A549 (cell line): ENCODE measurements at regions not wholly inside any gene's neighbourhood (a gene's known extent, or its start where the extent isn't known, plus 50 kb on each side); places are given as distances from the start of the nearest gene placed in this dataset.
A peak's percentile ranks its signal among the peaks of the same experiment; 100 is the strongest.

Source experiments
- ATAC-seq, 2 experiments: fragments of 200-7000 bp in 1 of 2; fragments of >200 bp in 1 of 2; cut with Nextera tagmentation in 1 of 2; cut with Tn5 transposase in 1 of 2; 3 replicates each; pipeline versions ENCODE4 v1.8.0 to v1.9.1; 2018 to 2020; ENCODE audit warnings: mild to moderate bottlenecking in 1 of 2, moderate library complexity in 1 of 2
- CTCF ChIA-PET: fragments of 300-600 bp; sonication (Branson Sonifier 250); formaldehyde crosslinking; extraction: SDS; loops from one replicate; lab custom pipeline; 2021; ENCODE audit warnings: antibody characterized with exemption, inconsistent platforms; lab: Yijun Ruan, JAX
- POLR2A ChIA-PET: fragments of 350-600 bp; formaldehyde crosslinking; extraction: SDS; loops from one replicate; lab custom pipeline; 2021; ENCODE audit warnings: antibody characterized with exemption, inconsistent platforms; lab: Yijun Ruan, JAX
- DNase-seq, 2 experiments: peaks; one replicate each; pipeline versions ENCODE4 v3.0.0 to v3.0.0-alpha.2; 2011 to 2016; ENCODE audit warnings: low read depth in 1 of 2, low spot score in 1 of 2
- FAIRE-seq: peaks from 2 replicates; lab custom pipeline; 2011; peaks lifted over from hg19 to GRCh38; lab: Jason Lieb, UNC
- H3K27ac ChIP-seq, 2 experiments: fragments of >200 bp; sonication (Bioruptor Twin); formaldehyde crosslinking; 3 replicates each; pipeline ENCODE4 v1.5.1; 2016 to 2017
- H3K4me1 ChIP-seq: fragments of >200 bp; sonication (Bioruptor Twin); formaldehyde crosslinking; 3 replicates; pipeline ENCODE4 v1.6.1; 2016
- H3K4me2 ChIP-seq: fragments of >200 bp; sonication (Bioruptor Twin); formaldehyde crosslinking; 3 replicates; pipeline ENCODE4 v1.6.1; 2016
- H3K4me3 ChIP-seq: fragments of >200 bp; sonication (Bioruptor Twin); formaldehyde crosslinking; 3 replicates; pipeline ENCODE4 v1.5.1; 2016
- H3K9me3 ChIP-seq: fragments of >200 bp; sonication (Bioruptor Twin); formaldehyde crosslinking; 3 replicates; pipeline ENCODE4 v1.6.1; 2016
- CEBPB ChIP-seq, 2 experiments: fragments of >200 bp in 1 of 2; sonication (Bioruptor Twin) in 1 of 2; formaldehyde crosslinking in 1 of 2; IDR thresholded peaks; 2 replicates each; pipeline ENCODE4 v1.6.1; 2012 to 2016
- EHMT2 ChIP-seq: fragments of 200-600 bp; sonication (generic); IDR thresholded peaks from 2 replicates; pipeline ENCODE4 v1.6.1; 2016; ENCODE audit warnings: antibody characterized with exemption, low read depth, mild to moderate bottlenecking, moderate library complexity
- FOSB ChIP-seq: fragments of 250-450 bp; sonication (Bioruptor Pico); IDR thresholded peaks from 2 replicates; pipeline ENCODE4 v1.5.0; 2020; ENCODE audit warnings: mild to moderate bottlenecking, moderate library complexity
- FOXS1 ChIP-seq: fragments of 250-450 bp; sonication (Bioruptor Pico); IDR thresholded peaks from 2 replicates; pipeline ENCODE4 v1.5.0; 2020; ENCODE audit warnings: mild to moderate bottlenecking, moderate library complexity
- HDAC2 ChIP-seq: fragments of 200-600 bp; sonication (generic); IDR thresholded peaks from 2 replicates; pipeline ENCODE4 v1.6.1; 2016
- HOXA7 ChIP-seq: fragments of 250-450 bp; sonication (Bioruptor Pico); IDR thresholded peaks from 2 replicates; pipeline ENCODE4 v1.5.0; 2020; ENCODE audit warnings: mild to moderate bottlenecking, moderate library complexity
- JUNB ChIP-seq: fragments of >200 bp; sonication (Bioruptor Twin); formaldehyde crosslinking; IDR thresholded peaks from 2 replicates; pipeline ENCODE4 v1.6.1; 2016
- KDM1A ChIP-seq: fragments of 200-600 bp; sonication (generic); IDR thresholded peaks from 2 replicates; pipeline ENCODE4 v1.6.1; 2016; ENCODE audit warnings: low read depth, mild to moderate bottlenecking
- MAFK ChIP-seq: fragments of 450-650 bp; IDR thresholded peaks from 2 replicates; pipeline ENCODE4 v1.6.1; 2014; ENCODE audit not compliant: partially characterized antibody
- MYC ChIP-seq: IDR thresholded peaks from 2 replicates; pipeline ENCODE4 v1.6.1; 2012; ENCODE audit warnings: mild to moderate bottlenecking, inconsistent platforms, low read length, improper control_type of control experiment, borderline replicate concordance
- RCOR1 ChIP-seq: fragments of 150-350 bp; IDR thresholded peaks from 2 replicates; pipeline ENCODE4 v1.6.1; 2014; ENCODE audit warnings: antibody characterized with exemption, low read length, low read depth
- SMC3 ChIP-seq: fragments of >200 bp; sonication (Bioruptor Twin); formaldehyde crosslinking; IDR thresholded peaks from 3 replicates; pipeline ENCODE4 v1.6.1; 2018; ENCODE audit warnings: inconsistent platforms
- SREBF2 ChIP-seq: fragments of 450-650 bp; IDR thresholded peaks from 2 replicates; pipeline ENCODE4 v1.6.1; 2014; ENCODE audit warnings: mild to moderate bottlenecking, moderate library complexity
- ZNF302 ChIP-seq: fragments of 250-450 bp; sonication (Bioruptor Pico); IDR thresholded peaks from 2 replicates; pipeline ENCODE4 v1.9.0; 2021; ENCODE audit warnings: inconsistent platforms, mild to moderate bottlenecking, moderate library complexity
- WGBS: methylation state at CpG from one replicate; pipeline ENCODE4 v1.1.6; 2017; ENCODE audit errors: missing lambda C conversion rate; 5-methylcytosine and 5-hydroxymethylcytosine counted together
- TF ChIP-seq, protein P1 (sequence below): fragments of >200 bp; sonication (Bioruptor Twin); formaldehyde crosslinking; IDR thresholded peaks from 3 replicates; pipeline ENCODE4 v1.5.1; 2016
- TF ChIP-seq, protein P2 (sequence below): IDR thresholded peaks from 2 replicates; pipeline ENCODE4 v1.6.1; 2012
- TF ChIP-seq, protein P3 (sequence below): IDR thresholded peaks from 2 replicates; pipeline ENCODE4 v1.6.1; 2012
- TF ChIP-seq, protein P4 (sequence below): fragments of 200-600 bp; sonication (generic); IDR thresholded peaks from 2 replicates; pipeline ENCODE4 v1.6.1; 2016; ENCODE audit warnings: antibody characterized with exemption, mild to moderate bottlenecking, moderate library complexity

DNA sequence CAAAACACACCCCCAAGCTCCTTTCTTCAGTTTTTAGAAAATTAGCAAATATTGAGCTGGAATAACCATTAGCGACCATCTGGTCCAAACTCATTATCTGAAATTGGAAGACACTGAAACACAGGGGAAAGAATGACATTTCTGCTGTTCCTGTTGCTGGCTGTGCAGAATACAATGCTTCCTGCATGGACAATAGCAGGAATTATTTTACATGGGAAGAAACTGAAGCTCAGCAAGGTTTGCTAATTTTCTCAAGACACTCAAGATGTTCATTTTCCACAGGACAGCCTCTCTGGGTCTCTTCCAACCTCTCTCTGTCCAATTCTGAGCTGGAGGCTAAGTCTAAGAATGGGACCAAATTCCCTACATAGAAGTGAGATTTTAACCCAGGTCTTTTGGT, 81.9 kb upstream of the TNS3 start:
- Histone ChIP-seq H3K9me3 (no peaks in the 10 kb centered on the region), H3K27ac (peak overlapping the region; percentile 59 to 86; a peak in 5 of 6 replicates), H3K4me2 (0 out of 3 replicates have a peak overlapping the region, but pooled peaks have one; percentile 21), H3K4me1 (peaks cover 49% of the 10 kb centered on the region), H3K4me3 (no peak overlapping the region)
- ChIA-PET POLR2A (no interaction called here), CTCF (interaction anchor here (1.1 to 1.6 kb wide), 3 partner anchors 22 to 155 kb away, joined by 3 to 6 read pairs (median 3); no protein-coding TSS in a partner anchor)
- ATAC-seq, result no peak
- 100% methylated on average over 1 of the region's 1 CpG for WGBS
- TF ChIP-seq SREBF2 (no peak), HDAC2 (no peak), CEBPB (IDR thresholded peaks at IDR 0.05) (no peak)
- TF ChIP-seq, protein P1, sequence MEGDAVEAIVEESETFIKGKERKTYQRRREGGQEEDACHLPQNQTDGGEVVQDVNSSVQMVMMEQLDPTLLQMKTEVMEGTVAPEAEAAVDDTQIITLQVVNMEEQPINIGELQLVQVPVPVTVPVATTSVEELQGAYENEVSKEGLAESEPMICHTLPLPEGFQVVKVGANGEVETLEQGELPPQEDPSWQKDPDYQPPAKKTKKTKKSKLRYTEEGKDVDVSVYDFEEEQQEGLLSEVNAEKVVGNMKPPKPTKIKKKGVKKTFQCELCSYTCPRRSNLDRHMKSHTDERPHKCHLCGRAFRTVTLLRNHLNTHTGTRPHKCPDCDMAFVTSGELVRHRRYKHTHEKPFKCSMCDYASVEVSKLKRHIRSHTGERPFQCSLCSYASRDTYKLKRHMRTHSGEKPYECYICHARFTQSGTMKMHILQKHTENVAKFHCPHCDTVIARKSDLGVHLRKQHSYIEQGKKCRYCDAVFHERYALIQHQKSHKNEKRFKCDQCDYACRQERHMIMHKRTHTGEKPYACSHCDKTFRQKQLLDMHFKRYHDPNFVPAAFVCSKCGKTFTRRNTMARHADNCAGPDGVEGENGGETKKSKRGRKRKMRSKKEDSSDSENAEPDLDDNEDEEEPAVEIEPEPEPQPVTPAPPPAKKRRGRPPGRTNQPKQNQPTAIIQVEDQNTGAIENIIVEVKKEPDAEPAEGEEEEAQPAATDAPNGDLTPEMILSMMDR, result no peak
- TF ChIP-seq, protein P2, sequence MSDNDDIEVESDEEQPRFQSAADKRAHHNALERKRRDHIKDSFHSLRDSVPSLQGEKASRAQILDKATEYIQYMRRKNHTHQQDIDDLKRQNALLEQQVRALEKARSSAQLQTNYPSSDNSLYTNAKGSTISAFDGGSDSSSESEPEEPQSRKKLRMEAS, result no peak
- FAIRE-seq, result no peak
- no peak for DNase-seq

DNA sequence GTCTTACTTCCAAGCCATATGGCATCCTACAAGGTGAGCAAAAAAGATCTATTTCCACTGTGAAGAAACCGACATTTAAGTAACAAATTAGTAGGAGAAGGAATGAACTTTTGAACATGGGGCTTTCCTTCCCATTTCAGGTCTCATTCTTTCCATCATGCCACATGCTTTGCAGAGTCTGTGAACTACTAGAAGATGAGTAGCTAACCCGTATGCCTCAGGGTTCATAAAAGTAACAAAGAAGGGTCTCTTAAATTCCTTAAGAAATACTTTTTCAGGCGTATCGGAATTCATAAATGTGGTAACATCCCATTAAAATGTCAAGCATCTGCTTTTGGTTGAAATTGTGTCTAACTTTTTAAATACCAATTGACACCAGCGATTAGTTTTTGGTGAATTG, 81.3 kb upstream of the TNS3 start:
- peaks cover 51% of the 10 kb centered on the region for H3K4me1 ChIP-seq
- H3K27ac ChIP-seq, result peak overlapping the region; percentile 59 to 86; a peak in 5 of 6 replicates
- DNase-seq (no peak), FAIRE-seq (no peak), ATAC-seq (no peak)
- CTCF ChIA-PET, result interaction anchor here (0.7 to 1.6 kb wide), 4 partner anchors 22 to 290 kb away, joined by 3 to 6 read pairs (median 3); no protein-coding TSS in a partner anchor
- no peak overlapping the region for H3K4me2 ChIP-seq
- H3K9me3 ChIP-seq, result no peaks in the 10 kb centered on the region
- 90% methylated on average over 5 of the region's 5 CpGs for WGBS
- TF ChIP-seq KDM1A (no peak), HOXA7 (CRISPR knock-in tag) (no peak)
- no peak overlapping the region for H3K4me3 ChIP-seq
- POLR2A ChIA-PET, result no interaction called here

DNA sequence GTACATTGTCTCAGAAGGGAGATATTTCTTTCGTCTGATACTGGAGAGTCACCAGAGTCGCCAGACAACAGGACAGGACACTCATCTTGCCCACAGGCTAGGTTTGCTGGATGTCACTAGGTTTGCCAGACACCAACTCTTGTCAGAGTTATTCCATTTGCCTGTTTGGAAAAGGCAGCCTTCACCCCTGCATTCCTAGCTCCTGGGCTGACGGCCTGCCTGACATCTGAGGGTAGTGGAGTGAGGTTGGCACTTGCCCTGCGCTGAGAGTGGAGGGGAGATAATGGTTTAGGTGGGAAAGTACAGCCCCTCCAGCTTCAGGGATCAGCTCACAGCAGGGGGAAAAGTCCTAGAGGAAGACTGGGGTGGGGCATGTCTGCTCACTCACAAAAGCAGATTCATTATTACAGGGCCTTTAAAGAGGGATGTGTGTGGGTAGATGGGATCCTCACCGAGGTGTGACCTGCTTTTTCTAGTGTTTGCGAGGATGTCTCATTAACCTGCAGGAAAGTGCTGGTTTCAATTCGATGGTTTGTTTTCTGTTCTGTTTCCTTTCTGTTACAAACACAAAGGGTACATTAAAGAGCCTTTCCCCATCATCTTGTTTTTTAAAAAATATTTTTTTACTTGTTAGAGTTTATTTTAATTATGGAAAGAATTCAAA, 79.3 kb upstream of the TNS3 start:
- peaks cover 46% of the 10 kb centered on the region for H3K4me1 ChIP-seq
- peak overlapping the region; percentile 66 to 81 for H3K27ac ChIP-seq
- DNase-seq (no peak), ATAC-seq (peak in 1 of 2 experiments; percentile 15; a peak in 2 of 6 replicates), FAIRE-seq (no peak)
- ChIA-PET POLR2A (interaction anchor here (0.6 kb wide), 1 partner anchor 23 kb away, joined by 4 read pairs; no protein-coding TSS in a partner anchor), CTCF (interaction anchor here (0.9 to 1.6 kb wide), 3 partner anchors 9 to 158 kb away, joined by 4 to 7 read pairs (median 4); no protein-coding TSS in a partner anchor)
- H3K4me2 ChIP-seq, result peak overlapping the region; percentile 42
- H3K9me3 ChIP-seq, result no peaks in the 10 kb centered on the region
- H3K4me3 ChIP-seq, result no peak overlapping the region
- 46% methylated on average over 7 of the region's 7 CpGs for WGBS
- TF ChIP-seq HDAC2, result no peak
- TF ChIP-seq, protein P2, result no peak
- TF ChIP-seq, protein P3, sequence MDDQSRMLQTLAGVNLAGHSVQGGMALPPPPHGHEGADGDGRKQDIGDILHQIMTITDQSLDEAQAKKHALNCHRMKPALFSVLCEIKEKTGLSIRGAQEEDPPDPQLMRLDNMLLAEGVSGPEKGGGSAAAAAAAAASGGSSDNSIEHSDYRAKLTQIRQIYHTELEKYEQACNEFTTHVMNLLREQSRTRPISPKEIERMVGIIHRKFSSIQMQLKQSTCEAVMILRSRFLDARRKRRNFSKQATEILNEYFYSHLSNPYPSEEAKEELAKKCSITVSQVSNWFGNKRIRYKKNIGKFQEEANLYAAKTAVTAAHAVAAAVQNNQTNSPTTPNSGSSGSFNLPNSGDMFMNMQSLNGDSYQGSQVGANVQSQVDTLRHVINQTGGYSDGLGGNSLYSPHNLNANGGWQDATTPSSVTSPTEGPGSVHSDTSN, result no peak
- no peak for TF ChIP-seq JUNB
- TF ChIP-seq RCOR1, result no peak
- TF ChIP-seq FOSB (CRISPR knock-in tag), result no peak
- no peak for TF ChIP-seq MYC
- no peak for TF ChIP-seq ZNF302 (CRISPR knock-in tag)
- TF ChIP-seq SMC3, result no peak
- TF ChIP-seq EHMT2, result no peak
- TF ChIP-seq, protein P4, sequence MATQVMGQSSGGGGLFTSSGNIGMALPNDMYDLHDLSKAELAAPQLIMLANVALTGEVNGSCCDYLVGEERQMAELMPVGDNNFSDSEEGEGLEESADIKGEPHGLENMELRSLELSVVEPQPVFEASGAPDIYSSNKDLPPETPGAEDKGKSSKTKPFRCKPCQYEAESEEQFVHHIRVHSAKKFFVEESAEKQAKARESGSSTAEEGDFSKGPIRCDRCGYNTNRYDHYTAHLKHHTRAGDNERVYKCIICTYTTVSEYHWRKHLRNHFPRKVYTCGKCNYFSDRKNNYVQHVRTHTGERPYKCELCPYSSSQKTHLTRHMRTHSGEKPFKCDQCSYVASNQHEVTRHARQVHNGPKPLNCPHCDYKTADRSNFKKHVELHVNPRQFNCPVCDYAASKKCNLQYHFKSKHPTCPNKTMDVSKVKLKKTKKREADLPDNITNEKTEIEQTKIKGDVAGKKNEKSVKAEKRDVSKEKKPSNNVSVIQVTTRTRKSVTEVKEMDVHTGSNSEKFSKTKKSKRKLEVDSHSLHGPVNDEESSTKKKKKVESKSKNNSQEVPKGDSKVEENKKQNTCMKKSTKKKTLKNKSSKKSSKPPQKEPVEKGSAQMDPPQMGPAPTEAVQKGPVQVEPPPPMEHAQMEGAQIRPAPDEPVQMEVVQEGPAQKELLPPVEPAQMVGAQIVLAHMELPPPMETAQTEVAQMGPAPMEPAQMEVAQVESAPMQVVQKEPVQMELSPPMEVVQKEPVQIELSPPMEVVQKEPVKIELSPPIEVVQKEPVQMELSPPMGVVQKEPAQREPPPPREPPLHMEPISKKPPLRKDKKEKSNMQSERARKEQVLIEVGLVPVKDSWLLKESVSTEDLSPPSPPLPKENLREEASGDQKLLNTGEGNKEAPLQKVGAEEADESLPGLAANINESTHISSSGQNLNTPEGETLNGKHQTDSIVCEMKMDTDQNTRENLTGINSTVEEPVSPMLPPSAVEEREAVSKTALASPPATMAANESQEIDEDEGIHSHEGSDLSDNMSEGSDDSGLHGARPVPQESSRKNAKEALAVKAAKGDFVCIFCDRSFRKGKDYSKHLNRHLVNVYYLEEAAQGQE, result no peak
- TF ChIP-seq, protein P1, result no peak
- TF ChIP-seq MAFK, result no peak
- TF ChIP-seq FOXS1 (CRISPR knock-in tag), result no peak
